Type B pancreatic cell (in vitro differentiated cells): ENCODE measurements at regions not wholly inside any gene's neighbourhood (a gene's known extent, or its start where the extent isn't known, plus 50 kb on each side); places are given as distances from the start of the nearest gene placed in this dataset.

Source experiments
- DNase-seq: peaks from one replicate; pipeline ENCODE4 v3.0.0; 2021; ENCODE audit warnings: mixed read lengths; ENCODE audit not compliant: unreplicated experiment; ENCODE audit errors: extremely low spot score
- H3K27ac Mint-ChIP-seq: 2 replicates; pipeline ENCODE4 v1.8.0; 2021; ENCODE audit warnings: mild to moderate bottlenecking, mixed read lengths
- H3K27me3 Mint-ChIP-seq: 2 replicates; pipeline ENCODE4 v1.8.0; 2021; ENCODE audit warnings: mixed read lengths
- H3K36me3 Mint-ChIP-seq: 2 replicates; pipeline ENCODE4 v1.8.0; 2021; ENCODE audit warnings: mixed read lengths
- H3K4me1 Mint-ChIP-seq: one replicate; pipeline ENCODE4 v1.8.0; 2021; ENCODE audit warnings: mixed read lengths; ENCODE audit not compliant: unreplicated experiment
- H3K4me3 Mint-ChIP-seq: 2 replicates; pipeline ENCODE4 v1.8.0; 2021; ENCODE audit warnings: mild to moderate bottlenecking, mixed read lengths
- H3K9me3 Mint-ChIP-seq: 2 replicates; pipeline ENCODE4 v1.8.0; 2021; ENCODE audit warnings: mixed read lengths
- TF ChIP-seq, protein P1 (sequence below): fragments of 200-600 bp; sonication (generic); conservative IDR thresholded peaks from 2 replicates; pipeline ENCODE4 v1.5.0; 2021; ENCODE audit warnings: antibody characterized with exemption, mild to moderate bottlenecking

DNA sequence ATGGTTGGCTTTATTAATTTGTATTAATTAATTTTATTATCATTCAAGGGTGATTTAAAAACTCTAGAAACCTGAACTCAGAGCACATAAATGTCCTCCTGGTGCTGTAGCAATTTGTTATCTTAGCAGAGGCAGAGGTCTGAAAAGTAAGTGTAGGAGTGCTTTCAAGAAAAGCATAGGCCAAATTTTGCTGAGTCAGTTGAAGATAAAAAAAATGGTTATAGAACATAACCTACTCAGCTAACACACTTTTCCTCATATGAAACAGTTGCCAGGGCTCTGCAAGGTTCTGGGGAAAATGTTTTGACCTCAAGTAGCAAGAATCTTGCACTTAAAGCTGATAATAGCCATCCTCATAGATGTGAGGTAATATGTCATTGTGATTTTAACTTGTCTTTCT lies 53.5 kb upstream of the CHODL start:
- H3K36me3 Mint-ChIP-seq: no peaks in the 10 kb centered on the region
- no peaks in the 10 kb centered on the region for H3K27me3 Mint-ChIP-seq
- TF ChIP-seq, protein P1, sequence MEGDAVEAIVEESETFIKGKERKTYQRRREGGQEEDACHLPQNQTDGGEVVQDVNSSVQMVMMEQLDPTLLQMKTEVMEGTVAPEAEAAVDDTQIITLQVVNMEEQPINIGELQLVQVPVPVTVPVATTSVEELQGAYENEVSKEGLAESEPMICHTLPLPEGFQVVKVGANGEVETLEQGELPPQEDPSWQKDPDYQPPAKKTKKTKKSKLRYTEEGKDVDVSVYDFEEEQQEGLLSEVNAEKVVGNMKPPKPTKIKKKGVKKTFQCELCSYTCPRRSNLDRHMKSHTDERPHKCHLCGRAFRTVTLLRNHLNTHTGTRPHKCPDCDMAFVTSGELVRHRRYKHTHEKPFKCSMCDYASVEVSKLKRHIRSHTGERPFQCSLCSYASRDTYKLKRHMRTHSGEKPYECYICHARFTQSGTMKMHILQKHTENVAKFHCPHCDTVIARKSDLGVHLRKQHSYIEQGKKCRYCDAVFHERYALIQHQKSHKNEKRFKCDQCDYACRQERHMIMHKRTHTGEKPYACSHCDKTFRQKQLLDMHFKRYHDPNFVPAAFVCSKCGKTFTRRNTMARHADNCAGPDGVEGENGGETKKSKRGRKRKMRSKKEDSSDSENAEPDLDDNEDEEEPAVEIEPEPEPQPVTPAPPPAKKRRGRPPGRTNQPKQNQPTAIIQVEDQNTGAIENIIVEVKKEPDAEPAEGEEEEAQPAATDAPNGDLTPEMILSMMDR: no peak
- H3K27ac Mint-ChIP-seq: no peak overlapping the region
- H3K4me1 Mint-ChIP-seq: no peaks in the 10 kb centered on the region
- no peak for DNase-seq
- no peaks in the 10 kb centered on the region for H3K9me3 Mint-ChIP-seq
- H3K4me3 Mint-ChIP-seq: no peak overlapping the region

DNA sequence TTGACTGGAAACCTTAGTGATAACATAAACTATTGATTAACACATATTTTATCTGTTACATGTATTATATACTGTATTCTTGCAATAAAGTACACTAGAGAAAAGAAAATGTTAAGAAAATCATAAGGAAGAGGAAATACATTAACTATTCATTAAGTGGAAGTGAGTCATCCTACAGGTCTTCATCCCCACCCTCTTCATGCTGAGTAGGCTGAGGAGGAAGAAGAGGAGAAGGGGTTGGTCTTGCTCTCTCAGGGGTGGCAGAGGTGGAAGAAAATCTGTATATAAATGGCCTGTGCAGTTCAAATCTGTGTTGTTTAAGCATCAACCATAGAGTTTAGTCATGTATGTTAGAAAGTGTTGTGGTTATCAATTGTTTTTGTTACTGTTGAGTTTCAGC lies 66.1 kb upstream of the CHODL start:
- Mint-ChIP-seq H3K27me3 (no peaks in the 10 kb centered on the region), H3K4me1 (no peaks in the 10 kb centered on the region), H3K36me3 (no peaks in the 10 kb centered on the region), H3K9me3 (peaks cover 5% of the 10 kb centered on the region), H3K4me3 (no peak overlapping the region), H3K27ac (no peak overlapping the region)
- TF ChIP-seq, protein P1: no peak
- DNase-seq: no peak

DNA sequence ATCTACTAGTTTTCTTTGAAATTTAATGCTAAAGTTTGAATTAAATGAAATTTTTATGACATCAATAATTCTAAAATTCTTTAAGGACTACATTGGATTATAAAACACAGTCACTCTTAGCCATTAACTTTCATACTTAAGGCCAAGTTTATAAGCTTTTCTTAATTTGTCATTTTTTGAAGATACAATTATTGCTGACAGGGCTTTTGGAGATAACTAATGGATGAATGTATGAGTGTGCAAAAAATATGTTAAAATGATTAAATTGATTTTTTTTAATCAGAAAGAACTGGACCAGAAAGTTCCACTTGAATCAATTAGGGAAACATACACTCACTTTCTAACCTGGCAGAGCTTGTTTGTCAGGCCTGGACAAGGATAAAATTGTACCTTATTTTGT lies 70.3 kb upstream of the CHODL start:
- Mint-ChIP-seq H3K4me1 (no peaks in the 10 kb centered on the region), H3K9me3 (peaks cover 4% of the 10 kb centered on the region), H3K27ac (no peak overlapping the region), H3K27me3 (no peaks in the 10 kb centered on the region), H3K4me3 (no peak overlapping the region), H3K36me3 (no peaks in the 10 kb centered on the region)
- TF ChIP-seq, protein P1: no peak
- DNase-seq: no peak

DNA sequence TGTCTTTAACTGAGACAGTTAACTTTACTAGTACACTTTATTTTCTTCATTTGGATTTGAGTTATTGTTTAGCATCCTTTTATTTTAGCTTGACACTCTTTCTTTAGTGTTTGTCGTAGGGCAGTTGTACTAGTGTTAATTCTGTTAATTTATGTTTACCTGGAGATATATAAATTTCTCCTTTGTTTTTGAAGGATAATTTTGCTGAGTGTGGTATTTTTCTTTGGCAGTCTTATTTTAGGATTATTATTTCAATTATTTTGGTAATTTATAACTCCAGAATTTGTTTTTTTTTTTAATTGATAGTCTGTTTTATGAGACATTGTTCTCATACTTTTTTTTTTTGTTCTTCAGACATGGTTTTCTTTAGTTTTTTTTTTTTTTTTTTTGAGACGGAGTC lies 73.8 kb upstream of the CHODL start:
- H3K4me3 Mint-ChIP-seq: no peak overlapping the region
- H3K9me3 Mint-ChIP-seq: no peaks in the 10 kb centered on the region
- DNase-seq: no peak
- H3K4me1 Mint-ChIP-seq: no peaks in the 10 kb centered on the region
- H3K27me3 Mint-ChIP-seq: no peaks in the 10 kb centered on the region
- TF ChIP-seq, protein P1: no peak
- no peaks in the 10 kb centered on the region for H3K36me3 Mint-ChIP-seq
- H3K27ac Mint-ChIP-seq: no peak overlapping the region

DNA sequence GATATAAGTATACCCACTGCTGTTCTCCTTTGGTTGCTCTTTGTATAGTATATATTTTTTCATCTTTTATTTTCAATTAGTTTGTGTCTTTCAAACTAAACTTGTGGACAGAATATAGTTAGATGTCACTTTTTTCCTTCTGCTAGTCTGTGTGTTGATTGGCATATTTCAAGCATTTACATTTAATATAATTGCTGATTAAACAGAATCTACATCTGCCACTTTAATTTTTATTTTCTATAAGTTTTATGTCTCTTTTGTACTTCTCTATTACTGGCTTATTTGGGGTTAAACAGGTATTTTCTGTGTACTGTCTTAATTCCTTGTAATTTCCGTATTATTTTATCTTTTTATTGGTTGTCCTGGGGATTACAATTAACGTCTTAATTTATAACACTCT lies 74.4 kb upstream of the CHODL start:
- no peaks in the 10 kb centered on the region for H3K27me3 Mint-ChIP-seq
- H3K9me3 Mint-ChIP-seq: no peaks in the 10 kb centered on the region
- no peak for DNase-seq
- no peak overlapping the region for H3K27ac Mint-ChIP-seq
- TF ChIP-seq, protein P1: no peak
- no peaks in the 10 kb centered on the region for H3K36me3 Mint-ChIP-seq
- no peaks in the 10 kb centered on the region for H3K4me1 Mint-ChIP-seq
- no peak overlapping the region for H3K4me3 Mint-ChIP-seq

DNA sequence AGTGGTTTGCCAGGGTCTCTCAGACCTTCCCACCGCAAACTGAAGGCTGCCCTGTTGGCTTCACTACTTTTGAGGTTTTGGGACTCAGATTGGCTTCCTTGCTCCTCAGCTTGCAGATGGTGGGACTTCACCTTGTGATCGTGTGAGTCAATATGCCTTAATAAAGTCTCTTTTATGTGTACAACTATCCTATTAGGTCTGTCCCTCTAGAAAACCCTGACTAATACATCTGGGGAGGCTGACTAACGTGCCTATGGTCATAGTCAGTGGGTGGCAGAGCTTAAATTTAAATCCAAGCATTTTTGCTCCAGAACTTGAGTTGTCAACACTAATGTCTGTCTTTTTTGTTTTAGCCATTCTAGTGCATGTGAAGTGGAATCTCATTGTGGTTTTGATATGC lies 76.5 kb upstream of the CHODL start:
- TF ChIP-seq, protein P1: no peak
- no peaks in the 10 kb centered on the region for H3K36me3 Mint-ChIP-seq
- no peaks in the 10 kb centered on the region for H3K9me3 Mint-ChIP-seq
- DNase-seq: no peak
- no peaks in the 10 kb centered on the region for H3K27me3 Mint-ChIP-seq
- no peaks in the 10 kb centered on the region for H3K4me1 Mint-ChIP-seq
- H3K27ac Mint-ChIP-seq: no peak overlapping the region
- H3K4me3 Mint-ChIP-seq: no peak overlapping the region
